Trophoblast cell (in vitro differentiated cells and primary cell): ENCODE measurements at regions not wholly inside any gene's neighbourhood (a gene's known extent, or its start where the extent isn't known, plus 50 kb on each side); places are given as distances from the start of the nearest gene placed in this dataset.

Experiments
- DNase-seq, 2 donors: peaks; one replicate each; pipeline ENCODE4 v3.0.0-alpha.2; 2016
- H2AFZ ChIP-seq: 2 replicates; pipeline ENCODE4 v1.6.1; 2013; ENCODE audit warnings: low read length, moderate library complexity, mild to moderate bottlenecking; ENCODE audit not compliant: insufficient read depth, poor library complexity
- H2AK5ac ChIP-seq: 2 replicates; pipeline ENCODE4 v1.6.1; 2013; ENCODE audit warnings: mild to moderate bottlenecking, low read length
- H2BK120ac ChIP-seq: 2 replicates; pipeline ENCODE4 v1.6.1; 2013; ENCODE audit warnings: low read length, mild to moderate bottlenecking, moderate library complexity; ENCODE audit not compliant: insufficient read depth, poor library complexity
- H2BK12ac ChIP-seq: 2 replicates; pipeline ENCODE4 v1.6.1; 2013; ENCODE audit warnings: mild to moderate bottlenecking, low read length, moderate library complexity
- H2BK5ac ChIP-seq: 2 replicates; pipeline ENCODE4 v1.6.1; 2013; ENCODE audit warnings: low read length, low read depth, moderate library complexity, mild to moderate bottlenecking; ENCODE audit not compliant: poor library complexity
- H3K14ac ChIP-seq: 2 replicates; pipeline ENCODE4 v1.6.1; 2013; ENCODE audit warnings: mild to moderate bottlenecking, low read length
- H3K18ac ChIP-seq: 2 replicates; pipeline ENCODE4 v1.6.1; 2013; ENCODE audit warnings: mild to moderate bottlenecking, low read length
- H3K23ac ChIP-seq: 2 replicates; pipeline ENCODE4 v1.6.1; 2013; ENCODE audit warnings: low read length
- H3K27ac ChIP-seq: 2 replicates; pipeline ENCODE4 v1.5.1; 2013; ENCODE audit warnings: low read depth, mild to moderate bottlenecking, inconsistent platforms, low read length, moderate library complexity
- H3K27me3 ChIP-seq: 2 replicates; pipeline ENCODE4 v1.6.1; 2013; ENCODE audit warnings: inconsistent platforms, mild to moderate bottlenecking, low read length, moderate library complexity; ENCODE audit not compliant: insufficient read depth
- H3K36me3 ChIP-seq, 2 experiments: 1 replicate in 1 of 2; 2 replicates in 1 of 2; pipeline ENCODE4 v1.6.1; 2013; ENCODE audit warnings: low read length in 2 of 2, mild to moderate bottlenecking in 2 of 2, moderate library complexity in 1 of 2; ENCODE audit not compliant: insufficient read depth in 2 of 2, control insufficient read depth in 1 of 2
- H3K4ac ChIP-seq: 2 replicates; pipeline ENCODE4 v1.6.1; 2013; ENCODE audit warnings: low read depth, mild to moderate bottlenecking, low read length, moderate library complexity
- H3K4me1 ChIP-seq, 2 experiments: 1 replicate in 1 of 2; 2 replicates in 1 of 2; pipeline ENCODE4 v1.6.1; 2013; ENCODE audit warnings: low read length in 2 of 2, mild to moderate bottlenecking in 2 of 2, moderate library complexity in 1 of 2; ENCODE audit not compliant: insufficient read depth in 2 of 2, control insufficient read depth in 1 of 2
- H3K4me2 ChIP-seq: 2 replicates; pipeline ENCODE4 v1.6.1; 2013; ENCODE audit warnings: inconsistent platforms, mild to moderate bottlenecking, low read length, moderate library complexity
- H3K4me3 ChIP-seq: 2 replicates; pipeline ENCODE4 v1.5.1; 2013; ENCODE audit warnings: mild to moderate bottlenecking, low read depth, low read length, inconsistent platforms
- H3K79me1 ChIP-seq: one replicate; pipeline ENCODE4 v1.6.1; 2013; ENCODE audit warnings: low read length
- H3K79me2 ChIP-seq: 2 replicates; pipeline ENCODE4 v1.6.1; 2013; ENCODE audit warnings: low read length, mild to moderate bottlenecking; ENCODE audit not compliant: control insufficient read depth, insufficient read depth, poor library complexity
- H3K9ac ChIP-seq: 2 replicates; pipeline ENCODE4 v1.6.1; 2013; ENCODE audit warnings: mild to moderate bottlenecking, low read length
- H3K9me3 ChIP-seq: 2 replicates; pipeline ENCODE4 v1.6.1; 2013; ENCODE audit warnings: low read depth, mild to moderate bottlenecking, control low read depth, inconsistent platforms, low read length; ENCODE audit not compliant: insufficient read depth
- H4K12ac ChIP-seq: 2 replicates; pipeline ENCODE4 v1.6.1; 2013; ENCODE audit warnings: low read depth, mild to moderate bottlenecking, low read length, moderate library complexity
- H4K8ac ChIP-seq: 2 replicates; pipeline ENCODE4 v1.6.1; 2013; ENCODE audit warnings: low read depth, mild to moderate bottlenecking, low read length, moderate library complexity
- H4K91ac ChIP-seq: one replicate; pipeline ENCODE4 v1.6.1; 2013; ENCODE audit warnings: low read depth, mild to moderate bottlenecking, low read length, moderate library complexity
- WGBS: extraction: QIAGEN DNeasy Blood & Tissue Kit; methylation state at CpG from one replicate; pipeline ENCODE4 v1.1.7; 2013; ENCODE audit warnings: missing lambda C conversion rate; ENCODE audit not compliant: insufficient read length, insufficient coverage; ENCODE audit errors: extremely low coverage; 5-methylcytosine and 5-hydroxymethylcytosine counted together

- DNase-seq = no peak
- Histone ChIP-seq H3K4me3 (no peak overlapping the region), H3K4ac (no peak overlapping the region), H3K27me3 (no peaks in the 10 kb centered on the region), H3K79me1 (no peaks in the 10 kb centered on the region), H2BK5ac (no peak overlapping the region), H3K9ac (no peak overlapping the region), H3K27ac (no peak overlapping the region), H4K8ac (no peak overlapping the region), H2BK120ac (no peak overlapping the region), H3K79me2 (no peaks in the 10 kb centered on the region), H2AFZ (no peak overlapping the region), H3K36me3 (no peaks in the 10 kb centered on the region), H3K18ac (no peak overlapping the region), H3K4me1 (no peaks in the 10 kb centered on the region), H3K4me2 (no peak overlapping the region), H3K14ac (no peak overlapping the region), H3K23ac (no peak overlapping the region), H4K91ac (no peak overlapping the region), H2BK12ac (no peak overlapping the region), H4K12ac (no peak overlapping the region), H2AK5ac (no peak overlapping the region), H3K9me3 (no peaks in the 10 kb centered on the region)
- no CpG with 5 or more reads among the region's 3 CpGs for WGBS
Measured at GRCh38 chr2:6401301-6401700, 464.4 kb downstream of the CMPK2 start.

- Histone ChIP-seq H3K9me3 (no peaks in the 10 kb centered on the region), H4K8ac (no peak overlapping the region), H3K27ac (no peak overlapping the region), H4K91ac (no peak overlapping the region), H3K36me3 (no peaks in the 10 kb centered on the region), H3K79me2 (no peaks in the 10 kb centered on the region), H4K12ac (no peak overlapping the region), H2BK12ac (no peak overlapping the region), H3K79me1 (no peaks in the 10 kb centered on the region), H3K23ac (no peak overlapping the region), H3K4me2 (no peak overlapping the region), H3K9ac (no peak overlapping the region), H2BK5ac (no peak overlapping the region), H3K4me1 (no peaks in the 10 kb centered on the region), H3K14ac (no peak overlapping the region), H2BK120ac (no peak overlapping the region), H3K18ac (no peak overlapping the region), H2AK5ac (no peak overlapping the region), H2AFZ (no peak overlapping the region), H3K4me3 (no peak overlapping the region), H3K4ac (no peak overlapping the region), H3K27me3 (no peaks in the 10 kb centered on the region)
- WGBS = no CpG with 5 or more reads among the region's 2 CpGs
- DNase-seq = no peak
Measured at GRCh38 chr2:6408057-6408456, 457.6 kb downstream of the CMPK2 start.

- H3K9me3 ChIP-seq = no peaks in the 10 kb centered on the region
- no peak overlapping the region for H3K27ac ChIP-seq
- no peak overlapping the region for H2BK5ac ChIP-seq
- H3K9ac ChIP-seq = no peak overlapping the region
- H3K79me1 ChIP-seq = no peaks in the 10 kb centered on the region
- no peak overlapping the region for H3K4me3 ChIP-seq
- H3K4ac ChIP-seq = no peak overlapping the region
- H2BK12ac ChIP-seq = no peak overlapping the region
- no peaks in the 10 kb centered on the region for H3K36me3 ChIP-seq
- no CpG with 5 or more reads among the region's 3 CpGs for WGBS
- no peak overlapping the region for H2AK5ac ChIP-seq
- H3K79me2 ChIP-seq = no peaks in the 10 kb centered on the region
- H2AFZ ChIP-seq = no peak overlapping the region
- no peak overlapping the region for H3K4me2 ChIP-seq
- no peak overlapping the region for H3K18ac ChIP-seq
- H4K91ac ChIP-seq = no peak overlapping the region
- no peak overlapping the region for H4K12ac ChIP-seq
- no peak overlapping the region for H4K8ac ChIP-seq
- no peaks in the 10 kb centered on the region for H3K4me1 ChIP-seq
- H3K27me3 ChIP-seq = no peaks in the 10 kb centered on the region
- no peak for DNase-seq
- no peak overlapping the region for H3K14ac ChIP-seq
- no peak overlapping the region for H3K23ac ChIP-seq
- no peak overlapping the region for H2BK120ac ChIP-seq
Measured at GRCh38 chr2:6410313-6410712, 455.4 kb downstream of the CMPK2 start.

GRCh38 chr2:6412533-6413091, 453.1 kb downstream of the CMPK2 start:
- no peak overlapping the region for H3K4ac ChIP-seq
- H3K27ac ChIP-seq = no peak overlapping the region
- no peak overlapping the region for H4K12ac ChIP-seq
- no peak overlapping the region for H3K18ac ChIP-seq
- WGBS = no CpG with 5 or more reads among the region's 3 CpGs
- no peak overlapping the region for H2BK12ac ChIP-seq
- H3K9me3 ChIP-seq = no peaks in the 10 kb centered on the region
- H3K9ac ChIP-seq = no peak overlapping the region
- no peak overlapping the region for H2BK120ac ChIP-seq
- H3K36me3 ChIP-seq = no peaks in the 10 kb centered on the region
- no peak overlapping the region for H3K4me2 ChIP-seq
- no peak overlapping the region for H3K14ac ChIP-seq
- no peak overlapping the region for H3K4me3 ChIP-seq
- DNase-seq = no peak
- H3K79me2 ChIP-seq = no peaks in the 10 kb centered on the region
- H3K4me1 ChIP-seq = no peaks in the 10 kb centered on the region
- H3K23ac ChIP-seq = no peak overlapping the region
- H2AFZ ChIP-seq = no peak overlapping the region
- H3K79me1 ChIP-seq = no peaks in the 10 kb centered on the region
- H4K8ac ChIP-seq = no peak overlapping the region
- H2BK5ac ChIP-seq = no peak overlapping the region
- H3K27me3 ChIP-seq = no peaks in the 10 kb centered on the region
- no peak overlapping the region for H4K91ac ChIP-seq
- no peak overlapping the region for H2AK5ac ChIP-seq
